Sigmoid colon (tissue), 4 donors: ENCODE measurements at regions not wholly inside any gene's neighbourhood (a gene's known extent, or its start where the extent isn't known, plus 50 kb on each side); places are given as distances from the start of the nearest gene placed in this dataset.

Source experiments
- CTCF ChIP-seq, 4 experiments: fragments of 450-650 bp in 3 of 4; fragments of 200-600 bp in 1 of 4; IDR thresholded peaks; one replicate each; pipeline ENCODE4 v1.5.1; 2016 to 2019; ENCODE audit warnings: antibody characterized with exemption in 4 of 4, mild to moderate bottlenecking in 3 of 4, moderate library complexity in 2 of 4
- EP300 ChIP-seq, 4 donors: sonication (generic); formaldehyde crosslinking; IDR thresholded peaks; one replicate each; pipeline ENCODE4 v1.6.1; 2017; ENCODE audit warnings: antibody characterized with exemption in 4 of 4
- POLR2A ChIP-seq, 2 donors: fragments of 450-650 bp; IDR thresholded peaks; one replicate each; pipeline ENCODE4 v1.6.1; 2016; ENCODE audit warnings: antibody characterized with exemption in 2 of 2, mild to moderate bottlenecking in 2 of 2, moderate library complexity in 2 of 2
- POLR2AphosphoS5 ChIP-seq, 4 donors: sonication (generic); formaldehyde crosslinking; IDR thresholded peaks; one replicate each; pipeline ENCODE4 v1.6.1; 2017; ENCODE audit warnings: antibody characterized with exemption in 4 of 4

DNA sequence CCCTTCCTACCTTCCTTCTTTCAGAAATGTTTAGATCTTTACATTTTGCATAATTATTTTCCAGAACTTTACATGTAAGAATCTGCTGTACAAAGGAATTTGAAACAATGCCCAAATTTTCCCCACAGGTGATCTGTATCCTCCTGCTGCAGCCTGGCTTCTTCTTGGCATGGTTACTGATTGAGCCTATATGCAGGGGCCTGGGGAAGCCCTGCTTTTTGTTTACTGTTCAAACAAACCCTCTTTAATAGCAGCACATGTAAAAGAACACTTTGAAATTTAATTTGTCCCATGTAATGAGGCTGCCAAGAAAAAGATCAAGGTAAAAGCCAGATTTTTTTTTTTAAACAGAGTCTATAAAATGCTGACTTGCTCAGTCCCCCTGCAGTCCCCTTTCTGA lies 432.2 kb downstream of the TUSC7 start:
- TF ChIP-seq EP300 (IDR thresholded peaks at IDR 0.05), result no peak
- TF ChIP-seq CTCF (IDR thresholded peaks at IDR 0.05), result no peak
- no peak for TF ChIP-seq POLR2A (IDR thresholded peaks at IDR 0.05)
- no peak for TF ChIP-seq POLR2AphosphoS5 (IDR thresholded peaks at IDR 0.05)
